A673 (cell line): ENCODE measurements at regions not wholly inside any gene's neighbourhood (a gene's known extent, or its start where the extent isn't known, plus 50 kb on each side); places are given as distances from the start of the nearest gene placed in this dataset.

ENCODE experiments used
- EZH2 ChIP-seq: fragments of 200-600 bp; sonication (generic); IDR thresholded peaks from 2 replicates; pipeline ENCODE4 v1.6.1; 2017; ENCODE audit warnings: borderline replicate concordance, low read depth, mild to moderate bottlenecking, mixed read lengths, antibody characterized with exemption, low read length; ENCODE audit not compliant: poor library complexity, severe bottlenecking
- TF ChIP-seq, protein P1 (sequence below): fragments of 300-800, 200-600 bp; sonication (generic); conservative IDR thresholded peaks from 2 replicates; pipeline ENCODE4 v1.5.1; 2017; ENCODE audit warnings: low read depth, mild to moderate bottlenecking, antibody characterized with exemption, low read length, moderate library complexity, mixed read lengths

GRCh38 chr4:24440765-24441164, 143.6 kb downstream of the DHX15 start:
- TF ChIP-seq, protein P1, sequence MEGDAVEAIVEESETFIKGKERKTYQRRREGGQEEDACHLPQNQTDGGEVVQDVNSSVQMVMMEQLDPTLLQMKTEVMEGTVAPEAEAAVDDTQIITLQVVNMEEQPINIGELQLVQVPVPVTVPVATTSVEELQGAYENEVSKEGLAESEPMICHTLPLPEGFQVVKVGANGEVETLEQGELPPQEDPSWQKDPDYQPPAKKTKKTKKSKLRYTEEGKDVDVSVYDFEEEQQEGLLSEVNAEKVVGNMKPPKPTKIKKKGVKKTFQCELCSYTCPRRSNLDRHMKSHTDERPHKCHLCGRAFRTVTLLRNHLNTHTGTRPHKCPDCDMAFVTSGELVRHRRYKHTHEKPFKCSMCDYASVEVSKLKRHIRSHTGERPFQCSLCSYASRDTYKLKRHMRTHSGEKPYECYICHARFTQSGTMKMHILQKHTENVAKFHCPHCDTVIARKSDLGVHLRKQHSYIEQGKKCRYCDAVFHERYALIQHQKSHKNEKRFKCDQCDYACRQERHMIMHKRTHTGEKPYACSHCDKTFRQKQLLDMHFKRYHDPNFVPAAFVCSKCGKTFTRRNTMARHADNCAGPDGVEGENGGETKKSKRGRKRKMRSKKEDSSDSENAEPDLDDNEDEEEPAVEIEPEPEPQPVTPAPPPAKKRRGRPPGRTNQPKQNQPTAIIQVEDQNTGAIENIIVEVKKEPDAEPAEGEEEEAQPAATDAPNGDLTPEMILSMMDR: no peak
- TF ChIP-seq EZH2: no peak
